ENCODE measurements at regions not wholly inside any gene's neighbourhood (a gene's known extent, or its start where the extent isn't known, plus 50 kb on each side); places are given as distances from the start of the nearest gene placed in this dataset.
"Not testable (repeated sequence)": the region's sequence is repeated elsewhere in the genome, so short reads cannot be mapped to it uniquely, and the experiment has no call there.

GRCh38 chrX:139475432-139475831, 55.1 kb upstream of the F9 start:
- ATAC-seq (no peak), DNase-seq (no peak)
- intact Hi-C loops (cut with micrococcal nuclease) = no loop called here

GRCh38 chrX:139461945-139462344, 68.6 kb upstream of the F9 start:
- ATAC-seq; DNase-seq; intact Hi-C loops (cut with micrococcal nuclease): not testable (repeated sequence)

- intact Hi-C loops (cut with micrococcal nuclease) = no loop called here
- DNase-seq (no peak), ATAC-seq (no peak)
Measured at GRCh38 chrX:139454743-139455142, 75.8 kb upstream of the F9 start.

GRCh38 chrX:139448996-139449395, 81.5 kb upstream of the F9 start:
- no peak for ATAC-seq
- no peak for DNase-seq
- intact Hi-C loops (cut with micrococcal nuclease) = no loop called here

GRCh38 chrX:139446832-139447231, 83.7 kb upstream of the F9 start:
- DNase-seq (no peak), ATAC-seq (no peak)
- intact Hi-C loops (cut with micrococcal nuclease) = no loop called here

GRCh38 chrX:139429913-139430312, 100.6 kb upstream of the F9 start:
- intact Hi-C loops (cut with micrococcal nuclease) = no loop called here
- no peak for DNase-seq
- ATAC-seq = no peak

GRCh38 chrX:139423186-139423585, 107.4 kb upstream of the F9 start:
- intact Hi-C loops (cut with micrococcal nuclease) = no loop called here
- DNase-seq = no peak
- no peak for ATAC-seq

- DNase-seq; ATAC-seq; intact Hi-C loops (cut with micrococcal nuclease): not testable (repeated sequence)
Measured at GRCh38 chrX:139398258-139398657, 132.3 kb upstream of the F9 start.

- intact Hi-C loops (cut with micrococcal nuclease) = no loop called here
- ATAC-seq (no peak), DNase-seq (no peak)
Measured at GRCh38 chrX:139388254-139388653, 142.3 kb upstream of the F9 start.

- DNase-seq (no peak), ATAC-seq (no peak)
- intact Hi-C loops (cut with micrococcal nuclease) = no loop called here
Measured at GRCh38 chrX:139382529-139382928, 148.0 kb upstream of the F9 start.

GRCh38 chrX:139376547-139376946, 154.0 kb upstream of the F9 start:
- intact Hi-C loops (cut with micrococcal nuclease); ATAC-seq; DNase-seq: not testable (repeated sequence)

GRCh38 chrX:139360356-139360755, 170.2 kb upstream of the F9 start:
- DNase-seq = no peak
- intact Hi-C loops (cut with micrococcal nuclease) = no loop called here
- ATAC-seq = no peak

- ATAC-seq; intact Hi-C loops (cut with micrococcal nuclease): not testable (repeated sequence)
Measured at GRCh38 chrX:139342594-139342991, 187.9 kb upstream of the F9 start.

GRCh38 chrX:139341855-139342593, 188.5 kb upstream of the F9 start:
- ATAC-seq; intact Hi-C loops (cut with micrococcal nuclease); DNase-seq: not testable (repeated sequence)

More at GRCh38 chrX:139342594-139342991, 187.9 kb upstream of the F9 start:
- not testable (repeated sequence) for DNase-seq

- intact Hi-C loops (cut with micrococcal nuclease) = no loop called here
- ATAC-seq (no peak), DNase-seq (no peak)
Measured at GRCh38 chrX:139332441-139332840, 198.1 kb upstream of the F9 start.

GRCh38 chrX:139327355-139327754, 203.2 kb upstream of the F9 start:
- ATAC-seq (no peak), DNase-seq (no peak)
- intact Hi-C loops (cut with micrococcal nuclease) = no loop called here

GRCh38 chrX:139324756-139325155, 205.8 kb upstream of the F9 start:
- no peak for ATAC-seq
- no peak for DNase-seq
- intact Hi-C loops (cut with micrococcal nuclease) = no loop called here

GRCh38 chrX:139320661-139321354, 209.7 kb upstream of the F9 start:
- intact Hi-C loops (cut with micrococcal nuclease); ATAC-seq; DNase-seq: not testable (repeated sequence)

- DNase-seq; intact Hi-C loops (cut with micrococcal nuclease): not testable (repeated sequence)
Measured at GRCh38 chrX:139306675-139307074, 223.9 kb upstream of the F9 start.

GRCh38 chrX:139304471-139304870, 226.1 kb upstream of the F9 start:
- ATAC-seq (no peak), DNase-seq (no peak)
- intact Hi-C loops (cut with micrococcal nuclease) = no loop called here

More at GRCh38 chrX:139306675-139307074, 223.9 kb upstream of the F9 start:
- ATAC-seq = not testable (repeated sequence)

- intact Hi-C loops (cut with micrococcal nuclease) = no loop called here
- ATAC-seq (no peak), DNase-seq (no peak)
Measured at GRCh38 chrX:139299309-139299708, 231.2 kb upstream of the F9 start.

Measured in left ventricle myocardium superior (tissue), 1 donor.